ENCODE measurements at regions not wholly inside any gene's neighbourhood (a gene's known extent, or its start where the extent isn't known, plus 50 kb on each side); places are given as distances from the start of the nearest gene placed in this dataset.

- TF ChIP-seq POLR2A (IDR thresholded peaks at IDR 0.05) = no peak
- TF ChIP-seq CTCF (IDR thresholded peaks at IDR 0.05) = no peak
Observed at GRCh38 chr5:163878490-163878889, 373.1 kb downstream of the MAT2B start.
